ENCODE measurements at regions not wholly inside any gene's neighbourhood (a gene's known extent, or its start where the extent isn't known, plus 50 kb on each side); places are given as distances from the start of the nearest gene placed in this dataset.

DNA sequence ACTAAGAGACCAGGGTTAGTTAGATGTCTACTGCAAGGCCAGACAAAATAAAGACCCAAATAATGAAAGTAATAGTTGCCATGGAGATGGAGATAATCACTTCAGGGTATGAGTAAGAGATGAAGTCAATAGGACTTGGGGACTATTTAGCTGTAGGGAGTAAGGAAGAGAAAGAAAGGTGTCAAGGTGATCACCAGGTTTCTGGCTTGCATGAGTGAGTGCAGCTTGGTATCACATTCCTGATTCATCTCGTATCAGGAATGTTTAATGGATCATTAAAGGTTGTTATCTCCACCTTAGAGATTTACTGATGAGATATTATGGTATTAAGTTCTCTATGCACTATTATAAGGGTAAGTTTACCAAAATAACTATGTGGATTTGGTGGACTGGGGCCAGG lies 357.4 kb upstream of the ATP11B start:
- DNase-seq (ENCODE audit: extremely low read depth in 1 of 2, low read depth in 1 of 2), result no peak

DNA sequence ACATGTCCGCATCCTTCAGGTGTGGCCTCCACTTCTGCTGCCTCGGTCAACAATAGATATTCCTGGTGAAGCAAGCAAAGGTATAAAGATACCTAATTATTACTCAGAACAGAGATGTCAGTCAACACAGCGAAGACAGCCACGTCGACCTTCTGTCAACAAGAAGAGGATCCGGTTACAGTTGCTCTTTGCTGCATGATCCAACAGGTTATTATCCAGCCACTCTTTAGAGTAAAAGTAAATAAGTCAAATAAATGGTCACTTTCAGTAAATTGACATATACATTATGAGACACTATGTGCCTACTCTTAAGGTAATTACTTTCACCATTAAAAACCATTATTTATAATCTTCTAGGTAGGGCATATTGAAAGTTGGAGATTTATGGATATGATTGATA lies 356.8 kb upstream of the ATP11B start:
- DNase-seq (ENCODE audit: extremely low read depth in 1 of 2, low read depth in 1 of 2), result no peak

DNA sequence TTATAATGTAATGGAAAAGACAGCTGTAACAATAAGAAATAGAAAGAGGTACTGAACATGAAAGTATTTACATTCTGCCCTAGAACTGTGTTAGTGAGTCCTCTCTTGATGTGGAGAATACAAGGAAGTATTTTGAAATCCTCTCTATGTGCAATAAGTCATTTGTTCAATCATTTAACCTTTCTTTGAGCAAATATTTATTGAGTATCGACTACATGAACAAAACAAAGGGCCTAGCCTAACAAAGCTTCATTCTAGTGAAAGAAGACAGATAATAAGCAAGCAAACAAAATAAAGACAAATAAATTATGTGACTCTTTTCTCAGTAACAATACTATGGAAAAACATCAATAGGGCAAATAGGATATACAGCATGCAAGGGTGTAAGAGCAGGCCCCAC lies 354.9 kb upstream of the ATP11B start:
- no peak for DNase-seq (ENCODE audit: extremely low read depth in 1 of 2, low read depth in 1 of 2)

DNA sequence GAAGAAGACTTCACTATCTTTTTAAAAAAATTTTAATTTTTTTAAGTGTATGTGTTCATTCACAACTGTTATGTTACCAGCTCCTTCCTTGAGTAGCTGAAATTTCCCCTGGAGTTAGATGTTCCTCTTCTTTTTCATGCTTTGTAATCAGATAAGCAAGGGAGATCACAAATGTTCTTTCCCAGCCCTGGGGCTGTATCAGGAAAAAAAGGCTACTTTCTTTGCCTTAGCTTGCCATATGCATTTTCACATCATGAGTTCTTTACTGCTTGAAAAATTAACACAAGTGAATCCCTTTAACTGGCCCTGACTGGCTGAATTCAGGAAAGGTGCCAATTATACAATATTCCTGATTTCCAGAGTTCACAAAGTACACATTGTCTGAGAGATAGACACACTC lies 353.2 kb upstream of the ATP11B start:
- DNase-seq (ENCODE audit: extremely low read depth in 1 of 2, low read depth in 1 of 2), result no peak

DNA sequence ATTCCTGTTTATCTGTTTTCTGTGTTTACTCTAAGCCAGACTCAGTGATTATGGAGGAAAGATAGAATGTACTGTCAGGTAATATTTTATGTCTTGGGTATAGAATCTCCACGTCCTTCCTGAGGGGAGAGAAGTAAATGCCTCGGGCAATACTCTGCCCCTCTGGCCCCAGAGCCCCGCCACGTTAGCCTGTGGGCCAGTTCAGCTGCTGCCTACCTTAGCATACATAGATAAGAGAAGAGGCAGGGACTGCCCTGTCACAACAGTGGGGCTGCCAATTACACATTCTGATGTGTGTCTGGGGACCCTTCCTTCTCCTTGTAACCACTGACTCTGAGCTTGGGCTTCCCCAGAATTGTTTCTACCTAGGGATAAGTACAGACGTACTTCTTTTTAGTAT lies 347.7 kb upstream of the ATP11B start:
- DNase-seq (ENCODE audit: extremely low read depth in 1 of 2, low read depth in 1 of 2), result no peak

DNA sequence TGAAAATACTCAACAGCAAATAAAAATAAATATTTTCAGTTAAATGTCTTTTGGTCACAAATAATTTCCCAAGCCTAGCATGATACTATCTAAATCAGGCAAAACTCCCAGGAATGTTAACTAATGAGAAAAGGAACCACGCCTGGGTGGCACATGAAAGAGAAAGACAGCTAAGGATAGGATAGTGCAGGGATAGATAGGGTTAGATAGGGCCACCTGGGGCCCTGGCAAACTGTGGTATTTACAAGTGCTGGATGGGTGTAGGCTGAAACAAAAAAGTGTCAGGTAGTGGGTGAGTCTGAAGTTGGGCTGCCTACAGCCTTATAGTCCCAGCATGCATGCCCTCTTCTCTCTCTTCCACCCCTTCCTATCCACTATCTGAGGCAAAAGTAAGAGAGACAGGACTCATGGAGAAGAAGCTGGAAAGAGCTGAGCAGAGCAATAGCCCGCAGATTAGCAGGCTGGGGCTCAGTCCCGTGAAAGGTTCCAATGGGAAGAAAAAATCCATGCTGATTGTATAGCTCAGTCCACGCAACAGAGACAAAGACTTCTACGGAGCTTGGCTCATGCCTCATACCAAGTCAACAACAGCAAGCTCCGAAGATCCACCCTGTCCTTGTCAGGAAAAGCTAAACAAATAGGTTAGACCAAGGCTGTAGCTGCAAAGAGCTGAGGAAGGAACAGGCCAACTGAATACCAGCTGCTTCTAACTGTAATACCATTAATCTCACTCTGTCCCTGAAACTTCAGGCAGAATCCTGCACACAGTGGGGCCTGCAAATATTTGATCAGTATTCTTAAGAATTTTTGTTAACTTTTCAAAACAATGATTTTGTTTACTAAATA lies 342.1 kb upstream of the ATP11B start:
- no peak for DNase-seq (ENCODE audit: extremely low read depth in 1 of 2, low read depth in 1 of 2)

DNA sequence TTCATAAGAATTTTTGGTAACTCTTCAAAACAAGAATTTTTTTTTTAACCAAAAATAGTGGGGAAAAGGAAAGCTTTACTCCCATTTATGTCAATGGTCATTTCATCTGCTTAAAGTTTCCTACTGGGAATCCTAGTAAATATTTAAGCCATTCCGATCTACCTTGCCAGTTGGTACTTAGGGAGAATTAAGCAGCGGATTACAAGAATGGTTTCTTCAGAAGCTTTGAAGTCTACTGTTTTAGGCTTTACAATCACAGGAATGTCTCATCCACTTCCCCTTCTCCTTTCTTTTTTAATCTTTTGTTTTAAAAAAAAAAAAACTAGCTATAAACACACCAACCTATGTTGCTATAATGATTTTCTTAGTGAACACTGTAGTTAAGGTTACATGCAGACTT lies 341.4 kb upstream of the ATP11B start:
- DNase-seq (ENCODE audit: extremely low read depth in 1 of 2, low read depth in 1 of 2), result no peak

DNA sequence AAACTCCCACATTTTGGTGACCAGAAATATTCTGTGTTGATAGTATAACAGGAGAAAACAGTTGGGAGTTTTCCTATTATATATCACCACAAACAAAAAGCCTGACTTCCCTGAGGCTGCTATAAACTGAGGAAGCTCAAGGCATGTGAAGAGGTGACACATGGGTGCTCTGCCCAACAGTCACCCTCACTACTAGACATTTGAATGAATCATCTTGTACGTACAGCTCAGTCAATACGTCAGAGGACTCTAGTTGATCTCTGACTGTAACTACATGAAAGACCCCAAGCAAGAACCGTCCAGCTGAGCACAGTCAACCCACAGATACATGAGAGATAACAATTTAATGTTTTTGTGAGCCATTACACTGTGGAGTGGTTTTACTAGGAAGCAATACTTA lies 338.3 kb upstream of the ATP11B start:
- DNase-seq (ENCODE audit: extremely low read depth in 1 of 2, low read depth in 1 of 2), result no peak

DNA sequence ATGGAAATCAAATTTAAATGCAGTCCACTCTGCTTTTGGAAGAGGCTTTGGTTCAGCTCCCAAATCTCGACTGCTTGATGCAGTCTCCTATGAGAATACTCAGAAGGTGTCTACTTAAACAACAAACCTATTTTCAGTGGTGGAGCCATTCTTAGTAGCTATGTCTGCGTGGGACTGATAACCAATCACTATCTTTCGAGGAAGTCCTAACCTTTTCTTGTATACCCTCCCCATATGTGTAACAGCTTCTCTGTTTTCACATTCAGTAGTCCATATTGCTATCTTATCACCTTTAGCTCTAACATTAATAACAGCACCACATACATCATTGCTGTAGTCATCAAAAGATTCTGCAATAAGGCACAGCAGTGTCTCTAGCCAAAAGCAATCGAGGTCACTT lies 333.0 kb upstream of the ATP11B start:
- DNase-seq (ENCODE audit: extremely low read depth in 1 of 2, low read depth in 1 of 2), result no peak

DNA sequence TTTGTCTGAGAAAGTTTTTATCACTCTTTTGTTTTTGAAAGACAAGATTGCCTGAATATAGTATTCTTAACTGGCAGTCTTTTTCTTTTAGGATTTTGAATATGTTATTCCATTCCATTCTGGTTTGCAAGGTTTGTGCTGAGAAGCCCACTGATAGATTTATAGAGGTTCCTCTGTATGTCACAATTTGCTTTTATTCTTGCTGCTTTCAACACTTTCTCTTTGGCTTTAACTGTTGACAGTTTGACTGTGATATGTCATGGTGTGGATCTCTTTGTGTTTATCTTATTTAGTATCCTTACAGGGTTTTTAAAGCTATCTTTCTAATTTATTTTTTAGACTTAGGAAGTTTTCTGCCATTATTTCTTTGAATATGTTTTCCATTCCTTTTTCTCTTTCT lies 331.2 kb upstream of the ATP11B start:
- DNase-seq (ENCODE audit: extremely low read depth in 1 of 2, low read depth in 1 of 2), result no peak

DNA sequence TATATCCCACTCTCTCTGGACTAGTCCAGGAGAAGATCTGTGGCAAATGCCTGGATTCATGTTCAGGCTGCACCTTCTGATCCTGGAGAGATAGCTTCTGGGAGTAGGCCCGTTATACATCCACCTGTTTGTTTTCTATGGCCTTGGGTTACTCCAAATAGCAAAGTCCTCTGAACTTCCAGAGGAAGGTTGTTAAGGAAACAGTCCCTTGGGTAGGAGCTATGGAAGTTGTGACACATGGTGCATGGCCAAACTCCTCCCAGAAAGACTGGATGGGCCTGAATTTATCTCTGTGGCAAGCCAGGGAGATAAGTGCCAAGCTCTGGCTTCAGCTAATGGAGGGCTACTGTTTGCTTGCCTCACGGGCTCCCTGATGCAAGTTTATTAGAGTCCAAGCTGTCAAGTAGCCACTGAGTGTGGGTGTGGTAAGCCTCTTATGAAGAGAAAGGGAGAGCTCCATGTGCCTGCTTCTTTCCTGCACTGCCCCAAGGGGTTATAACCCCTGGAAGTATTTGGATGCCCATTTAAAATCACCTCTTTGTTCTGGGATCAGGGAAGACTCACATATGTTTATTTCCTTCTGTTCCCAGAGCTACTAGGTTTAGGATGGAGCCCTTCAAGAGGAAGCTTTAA lies 328.7 kb upstream of the ATP11B start:
- DNase-seq (ENCODE audit: extremely low read depth in 1 of 2, low read depth in 1 of 2), result no peak

DNA sequence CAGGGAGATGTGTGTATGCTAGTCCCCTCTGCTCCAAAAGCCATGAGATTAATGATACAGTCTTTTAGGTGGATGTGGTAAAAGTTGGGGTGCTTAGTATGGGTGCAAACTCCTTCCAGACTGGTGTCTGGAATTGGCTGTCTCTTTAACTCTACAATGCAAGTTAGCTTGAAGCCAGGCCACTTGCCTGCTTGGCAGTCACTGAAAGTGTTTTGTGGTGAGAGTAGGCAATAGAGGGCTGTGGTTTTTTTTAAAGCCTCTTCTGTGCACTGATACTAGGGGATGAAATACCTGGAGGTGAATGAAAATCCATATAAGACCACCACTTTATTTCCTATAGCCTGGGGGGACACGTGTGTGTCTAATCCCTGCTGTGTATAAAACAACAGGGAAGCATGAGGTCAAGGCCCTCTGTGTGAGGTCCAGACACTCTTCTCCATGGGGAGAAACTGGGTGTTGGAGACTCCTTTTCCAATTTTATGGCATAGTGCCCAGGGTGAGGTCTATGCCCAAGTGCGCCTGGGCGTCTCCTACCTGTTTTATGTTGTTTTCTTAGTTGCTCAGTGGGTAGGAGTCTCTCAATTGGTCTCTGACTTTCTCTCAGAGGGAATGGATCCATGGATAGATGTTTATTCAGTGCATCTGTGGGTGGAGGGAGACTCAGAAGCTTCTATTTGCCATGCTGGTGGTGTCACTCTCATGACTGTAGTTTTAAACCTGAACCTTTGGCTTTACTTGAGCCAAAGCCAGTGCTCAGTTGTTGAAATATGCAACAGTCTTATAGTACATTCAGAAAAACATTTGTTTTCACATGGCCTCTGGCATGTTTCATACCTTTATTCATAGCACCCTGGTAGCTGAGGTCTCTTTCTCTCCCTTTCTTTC lies 327.8 kb upstream of the ATP11B start:
- no peak for DNase-seq (ENCODE audit: extremely low read depth in 1 of 2, low read depth in 1 of 2)

DNA sequence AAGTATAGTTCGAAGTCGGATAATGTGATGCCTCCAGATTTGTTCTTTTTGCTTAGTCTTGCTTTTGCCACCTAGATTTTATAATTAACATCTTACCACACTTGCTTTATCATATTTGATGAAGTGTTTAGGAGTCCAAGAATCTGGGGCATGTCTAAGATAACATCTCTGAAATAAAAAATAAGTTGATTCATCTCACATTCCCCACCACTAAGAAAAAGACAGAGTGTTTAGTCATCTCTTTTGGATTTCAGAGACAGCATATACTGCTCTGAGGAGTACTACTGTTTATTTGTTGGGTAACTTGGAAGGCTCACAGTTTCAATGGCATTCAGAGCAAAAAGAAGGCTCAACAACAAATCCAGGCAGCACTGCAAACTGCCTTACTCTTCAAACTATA lies 324.2 kb upstream of the ATP11B start:
- DNase-seq (ENCODE audit: extremely low read depth in 1 of 2, low read depth in 1 of 2), result no peak

DNA sequence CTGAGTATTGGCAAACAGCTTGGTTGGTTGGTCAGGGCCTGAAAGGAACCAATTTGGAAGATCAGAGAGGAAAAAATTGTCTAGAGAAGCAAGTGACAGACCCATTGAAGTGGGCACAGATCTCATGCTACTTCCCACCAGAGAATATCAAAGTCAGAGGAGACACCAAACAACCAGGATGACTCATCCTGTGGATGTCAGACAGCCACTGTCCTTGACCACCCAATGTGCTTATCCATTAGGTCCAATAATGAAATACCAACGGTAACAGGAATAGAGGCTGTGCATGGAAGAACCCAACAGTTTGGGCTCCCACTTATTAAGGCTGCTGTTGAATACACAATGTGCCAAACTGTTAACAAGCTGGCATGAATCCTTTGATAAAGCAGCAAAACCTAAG lies 323.1 kb upstream of the ATP11B start:
- no peak for DNase-seq (ENCODE audit: extremely low read depth in 1 of 2, low read depth in 1 of 2)

DNA sequence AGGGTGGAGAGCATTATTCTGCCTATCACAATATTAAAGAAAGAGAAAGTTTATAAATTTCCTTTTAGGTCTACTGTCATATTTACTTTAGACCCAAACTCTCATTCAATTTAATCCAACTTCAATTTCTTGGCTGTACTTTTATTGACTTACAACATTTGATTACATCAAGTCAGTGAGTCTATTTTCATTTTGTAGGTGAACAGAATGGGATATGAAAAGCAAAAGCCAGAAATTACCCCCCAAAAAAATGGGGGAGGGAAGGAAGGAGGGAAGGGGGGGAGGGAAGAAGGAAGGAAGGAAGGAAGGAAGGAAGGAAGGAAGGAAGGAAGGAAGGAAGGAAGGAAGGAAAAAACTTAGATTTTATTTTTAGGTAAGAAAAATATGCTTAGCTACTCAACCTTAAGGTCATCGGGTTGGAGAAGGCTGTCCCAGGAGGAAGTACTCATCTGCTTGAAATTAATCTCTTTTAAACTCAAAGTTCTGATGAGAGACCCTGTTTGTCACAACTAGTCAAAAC lies 320.1 kb upstream of the ATP11B start:
- no peak for DNase-seq (ENCODE audit: extremely low read depth in 1 of 2, low read depth in 1 of 2)

DNA sequence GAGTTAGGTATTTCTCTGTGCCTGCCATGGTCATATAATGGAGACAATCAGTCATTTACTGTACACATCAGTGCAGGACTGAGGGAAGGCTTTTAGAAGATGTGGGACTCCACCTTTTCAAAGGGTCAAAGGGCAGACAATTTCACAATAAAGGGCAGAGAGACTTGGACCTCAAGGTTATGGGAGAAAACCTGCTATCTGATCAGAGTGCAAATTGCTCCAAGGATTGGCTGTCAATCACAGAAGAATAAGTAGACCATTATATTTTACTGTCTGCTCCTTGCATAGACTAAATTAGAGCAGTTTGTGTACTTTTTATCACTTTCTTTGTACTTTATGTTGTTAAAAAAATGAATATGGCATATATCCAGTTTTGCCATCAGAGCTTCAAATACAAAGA lies 314.9 kb upstream of the ATP11B start:
- DNase-seq (ENCODE audit: extremely low read depth in 1 of 2, low read depth in 1 of 2), result no peak

DNA sequence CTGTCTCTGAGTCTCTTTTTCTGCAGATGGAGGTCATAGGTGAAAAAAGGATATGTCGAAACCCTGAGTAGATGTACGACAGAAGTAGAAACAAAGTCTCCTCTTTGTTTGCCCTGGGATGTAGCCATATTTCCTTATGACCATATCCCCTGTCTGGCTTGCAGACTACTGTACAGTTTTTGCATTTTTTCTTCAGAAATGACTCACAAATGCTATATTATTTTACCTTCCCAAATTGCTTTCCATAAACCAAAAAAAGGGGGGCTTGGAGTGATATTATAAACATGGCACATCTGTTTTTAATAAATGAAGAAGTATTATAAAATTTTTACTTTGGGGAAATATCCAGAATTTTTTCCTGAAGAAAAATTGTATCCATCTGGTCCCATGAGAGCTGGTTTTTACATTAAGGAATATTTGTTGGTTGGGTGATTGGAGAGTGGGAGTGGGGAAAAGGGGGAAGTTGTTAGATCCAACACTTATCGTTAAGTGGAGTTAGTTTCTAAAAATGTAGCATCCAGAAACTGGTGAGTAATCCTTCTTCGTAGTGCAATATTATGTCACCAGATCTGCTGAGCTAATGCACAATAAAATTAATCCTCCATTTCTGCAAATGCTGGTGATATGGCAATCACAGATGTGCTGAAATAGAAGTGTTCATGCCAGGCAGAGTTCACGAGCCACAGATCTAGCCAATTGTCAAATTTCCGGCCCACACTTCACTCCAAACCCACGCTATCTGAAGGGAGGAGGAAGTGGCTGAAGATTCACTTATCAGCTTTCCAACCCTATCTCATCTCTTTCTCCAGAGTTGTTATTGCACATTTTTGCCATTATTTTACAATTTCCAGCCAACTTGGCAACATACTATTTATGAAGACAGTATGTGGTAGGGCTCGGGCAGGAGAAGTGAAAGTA lies 313.6 kb upstream of the ATP11B start:
- DNase-seq (ENCODE audit: extremely low read depth in 1 of 2, low read depth in 1 of 2), result no peak

DNA sequence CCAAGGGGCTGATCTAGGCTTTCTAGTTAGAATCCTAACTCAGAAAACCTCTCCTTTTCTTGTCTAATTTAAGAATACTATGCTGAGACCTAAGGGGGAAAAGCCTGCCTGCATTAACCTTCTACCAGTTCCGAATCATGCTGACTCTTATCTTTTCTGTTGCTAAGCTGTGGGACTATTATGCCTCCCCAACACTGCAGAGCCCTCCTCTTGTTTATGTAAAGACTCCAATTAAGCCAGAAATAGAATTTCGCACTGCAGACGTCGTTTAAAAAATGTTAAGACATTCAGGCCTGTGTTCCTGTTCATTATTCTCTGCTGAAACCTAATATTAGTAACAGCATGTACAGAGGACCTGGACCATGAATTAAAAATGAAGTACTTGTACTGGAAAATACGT lies 310.6 kb upstream of the ATP11B start:
- DNase-seq (ENCODE audit: extremely low read depth in 1 of 2, low read depth in 1 of 2), result no peak

DNA sequence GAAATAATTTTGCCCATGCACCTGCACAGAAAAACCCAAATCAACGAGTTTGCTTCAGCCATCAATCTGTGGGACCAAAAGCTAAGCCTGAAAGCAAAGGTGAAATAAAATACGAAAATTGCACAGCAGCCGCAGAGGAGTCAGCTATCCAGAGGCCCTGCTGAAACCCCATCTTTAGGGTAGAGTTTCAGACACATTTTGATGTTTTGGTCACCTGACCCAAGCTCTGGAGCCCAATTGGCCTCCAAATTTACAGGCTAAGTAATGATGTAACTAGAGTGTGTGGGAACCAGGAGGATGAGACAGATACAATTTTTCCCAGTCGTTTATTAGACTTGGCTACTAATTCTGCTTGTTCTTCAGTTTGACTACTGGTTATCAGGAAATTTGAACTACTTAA lies 308.6 kb upstream of the ATP11B start:
- DNase-seq (ENCODE audit: extremely low read depth in 1 of 2, low read depth in 1 of 2), result no peak

DNA sequence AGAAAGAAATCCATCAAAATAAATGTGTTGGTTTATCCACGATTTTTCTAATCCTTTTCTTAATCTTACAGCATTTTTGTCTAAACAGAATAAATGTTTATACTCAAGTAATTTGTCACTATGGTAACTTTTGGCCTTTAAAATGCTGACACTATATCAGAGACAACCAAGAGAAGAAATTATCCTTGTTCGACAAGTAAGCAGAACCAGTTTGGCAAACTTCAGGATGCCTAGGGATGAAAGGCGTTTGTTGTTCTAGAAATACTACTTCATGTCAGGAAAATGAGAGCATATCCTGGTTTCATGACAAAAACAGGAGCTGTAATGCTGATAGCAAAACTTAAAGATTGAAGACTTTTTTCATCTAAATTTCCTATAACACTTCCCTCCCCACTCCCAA lies 308.0 kb upstream of the ATP11B start:
- DNase-seq (ENCODE audit: extremely low read depth in 1 of 2, low read depth in 1 of 2), result no peak
